ENCODE measurements at regions not wholly inside any gene's neighbourhood (a gene's known extent, or its start where the extent isn't known, plus 50 kb on each side); places are given as distances from the start of the nearest gene placed in this dataset.

GRCh38 chr2:62427146-62427545 lies 78.8 kb downstream of the TMEM17 start:
- no peak for DNase-seq (ENCODE audit: extremely low spot score)
- CTCF ChIA-PET: no interaction called here
- POLR2A ChIA-PET: no interaction called here
- TF ChIP-seq ELF4 (IDR thresholded peaks at IDR 0.05): no peak
- TF ChIP-seq SP1 (IDR thresholded peaks at IDR 0.05): no peak
- TF ChIP-seq PKNOX1 (IDR thresholded peaks at IDR 0.05): no peak
- TF ChIP-seq L3MBTL2 (conservative IDR thresholded peaks at IDR 0.05): no peak
- TF ChIP-seq CTBP1 (IDR thresholded peaks at IDR 0.05; ENCODE audit: borderline replicate concordance): no peak
- no peak for TF ChIP-seq FOXK2 (IDR thresholded peaks at IDR 0.05)
- no peak for TF ChIP-seq FOXM1 (IDR thresholded peaks at IDR 0.05; ENCODE audit: borderline replicate concordance)
- no peak for TF ChIP-seq NFRKB (IDR thresholded peaks at IDR 0.05)
- TF ChIP-seq ARNT (IDR thresholded peaks at IDR 0.05): no peak
- no peak for TF ChIP-seq SUZ12 (IDR thresholded peaks at IDR 0.05)
- TF ChIP-seq FOXA1 (IDR thresholded peaks at IDR 0.05): no peak

- DNase-seq (ENCODE audit: extremely low spot score): no peak
- ChIA-PET CTCF (no interaction called here), POLR2A (no interaction called here)
- no peak for TF ChIP-seq ELF4 (IDR thresholded peaks at IDR 0.05)
- TF ChIP-seq NFRKB (IDR thresholded peaks at IDR 0.05): no peak
- no peak for TF ChIP-seq FOXA1 (IDR thresholded peaks at IDR 0.05)
- TF ChIP-seq L3MBTL2 (conservative IDR thresholded peaks at IDR 0.05): no peak
- no peak for TF ChIP-seq ARNT (IDR thresholded peaks at IDR 0.05)
- no peak for TF ChIP-seq BHLHE40 (IDR thresholded peaks at IDR 0.05; ENCODE audit: borderline replicate concordance)
Measured at GRCh38 chr2:62426154-62426912, 79.7 kb downstream of the TMEM17 start.

- POLR2A ChIA-PET: no interaction called here
- DNase-seq (ENCODE audit: extremely low spot score): no peak
- CTCF ChIA-PET: no interaction called here
- TF ChIP-seq ZNF384 (IDR thresholded peaks at IDR 0.05): no peak
- TF ChIP-seq SP1 (IDR thresholded peaks at IDR 0.05): no peak
- TF ChIP-seq PKNOX1 (IDR thresholded peaks at IDR 0.05): no peak
- no peak for TF ChIP-seq ARNT (IDR thresholded peaks at IDR 0.05)
- TF ChIP-seq BHLHE40 (IDR thresholded peaks at IDR 0.05; ENCODE audit: borderline replicate concordance): no peak
- no peak for TF ChIP-seq LEF1 (IDR thresholded peaks at IDR 0.05; ENCODE audit: borderline replicate concordance)
- TF ChIP-seq HDGF (IDR thresholded peaks at IDR 0.05; ENCODE audit: borderline replicate concordance): no peak
- no peak for TF ChIP-seq ELF4 (IDR thresholded peaks at IDR 0.05)
- no peak for TF ChIP-seq NFRKB (IDR thresholded peaks at IDR 0.05)
- no peak for TF ChIP-seq FOXM1 (IDR thresholded peaks at IDR 0.05; ENCODE audit: borderline replicate concordance)
- no peak for TF ChIP-seq SUZ12 (IDR thresholded peaks at IDR 0.05)
- TF ChIP-seq FOXA1 (IDR thresholded peaks at IDR 0.05): no peak
- no peak for TF ChIP-seq L3MBTL2 (conservative IDR thresholded peaks at IDR 0.05)
Measured at GRCh38 chr2:62425684-62426083, 80.3 kb downstream of the TMEM17 start.

- no peak for DNase-seq (ENCODE audit: extremely low spot score)
- POLR2A ChIA-PET: no interaction called here
- CTCF ChIA-PET: no interaction called here
- TF ChIP-seq SUZ12 (IDR thresholded peaks at IDR 0.05) (no peak), HDGF (IDR thresholded peaks at IDR 0.05; ENCODE audit: borderline replicate concordance) (no peak), LEF1 (IDR thresholded peaks at IDR 0.05; ENCODE audit: borderline replicate concordance) (no peak), L3MBTL2 (conservative IDR thresholded peaks at IDR 0.05) (no peak), TARDBP (IDR thresholded peaks at IDR 0.05) (no peak), ELF4 (IDR thresholded peaks at IDR 0.05) (no peak), ARNT (IDR thresholded peaks at IDR 0.05) (no peak), ZNF384 (IDR thresholded peaks at IDR 0.05) (no peak), CTBP1 (IDR thresholded peaks at IDR 0.05; ENCODE audit: borderline replicate concordance) (no peak), BHLHE40 (IDR thresholded peaks at IDR 0.05; ENCODE audit: borderline replicate concordance) (no peak), NFRKB (IDR thresholded peaks at IDR 0.05) (no peak), FOXK2 (IDR thresholded peaks at IDR 0.05) (no peak), PKNOX1 (IDR thresholded peaks at IDR 0.05) (no peak), SP1 (IDR thresholded peaks at IDR 0.05) (no peak), FOXA1 (IDR thresholded peaks at IDR 0.05) (no peak), FOXM1 (IDR thresholded peaks at IDR 0.05; ENCODE audit: borderline replicate concordance) (no peak)
Measured at GRCh38 chr2:62424899-62425298, 81.1 kb downstream of the TMEM17 start.

GRCh38 chr2:62423883-62424458 lies 82.0 kb downstream of the TMEM17 start:
- POLR2A ChIA-PET: no interaction called here
- DNase-seq (ENCODE audit: extremely low spot score): no peak
- CTCF ChIA-PET: no interaction called here
- TF ChIP-seq CTBP1 (IDR thresholded peaks at IDR 0.05; ENCODE audit: borderline replicate concordance) (no peak), TARDBP (IDR thresholded peaks at IDR 0.05) (no peak), BHLHE40 (IDR thresholded peaks at IDR 0.05; ENCODE audit: borderline replicate concordance) (no peak), SP1 (IDR thresholded peaks at IDR 0.05) (no peak), L3MBTL2 (conservative IDR thresholded peaks at IDR 0.05) (no peak), PKNOX1 (IDR thresholded peaks at IDR 0.05) (no peak), FOXK2 (IDR thresholded peaks at IDR 0.05) (no peak), NFRKB (IDR thresholded peaks at IDR 0.05) (no peak), ELF4 (IDR thresholded peaks at IDR 0.05) (no peak), LEF1 (IDR thresholded peaks at IDR 0.05; ENCODE audit: borderline replicate concordance) (no peak), HDGF (IDR thresholded peaks at IDR 0.05; ENCODE audit: borderline replicate concordance) (no peak), ARNT (IDR thresholded peaks at IDR 0.05) (no peak), FOXA1 (IDR thresholded peaks at IDR 0.05) (no peak), FOXM1 (IDR thresholded peaks at IDR 0.05; ENCODE audit: borderline replicate concordance) (no peak), SUZ12 (IDR thresholded peaks at IDR 0.05) (no peak), ZNF384 (IDR thresholded peaks at IDR 0.05) (no peak)
